H9 (cell line): ENCODE measurements at regions not wholly inside any gene's neighbourhood (a gene's known extent, or its start where the extent isn't known, plus 50 kb on each side); places are given as distances from the start of the nearest gene placed in this dataset.

Experiments used
- DNase-seq: peaks from one replicate; pipeline ENCODE4 v3.0.0-alpha.2; 2017
- H2AFZ ChIP-seq: one replicate; pipeline ENCODE4 v1.6.1; 2013; ENCODE audit warnings: mild to moderate bottlenecking, low read length, control low read depth, moderate library complexity
- H2AK5ac ChIP-seq: 2 replicates; pipeline ENCODE4 v1.6.1; 2013; ENCODE audit warnings: low read length, control low read depth, mixed read lengths; ENCODE audit not compliant: insufficient read length
- H2BK120ac ChIP-seq: one replicate; pipeline ENCODE4 v1.6.1; 2013; ENCODE audit warnings: low read depth, mild to moderate bottlenecking, low read length, control low read depth, inconsistent platforms; ENCODE audit not compliant: poor library complexity, severe bottlenecking
- H2BK12ac ChIP-seq: 2 replicates; pipeline ENCODE4 v1.6.1; 2013; ENCODE audit warnings: low read length, control low read depth, mixed read lengths, low read depth; ENCODE audit not compliant: insufficient read length
- H2BK15ac ChIP-seq: 2 replicates; pipeline ENCODE4 v1.6.1; 2013; ENCODE audit warnings: low read depth, low read length, control low read depth
- H2BK20ac ChIP-seq: one replicate; pipeline ENCODE4 v1.6.1; 2013; ENCODE audit warnings: low read depth, mild to moderate bottlenecking, low read length, control low read depth, inconsistent platforms; ENCODE audit not compliant: poor library complexity, severe bottlenecking
- H2BK5ac ChIP-seq: 2 replicates; pipeline ENCODE4 v1.6.1; 2013; ENCODE audit warnings: low read length, control low read depth, mixed read lengths; ENCODE audit not compliant: insufficient read length
- H3K14ac ChIP-seq: 2 replicates; pipeline ENCODE4 v1.6.1; 2013; ENCODE audit warnings: low read length, control low read depth; ENCODE audit not compliant: insufficient read depth
- H3K18ac ChIP-seq: 2 replicates; pipeline ENCODE4 v1.6.1; 2013; ENCODE audit warnings: low read depth, mild to moderate bottlenecking, mixed read lengths, low read length, control low read depth; ENCODE audit not compliant: insufficient read length
- H3K23ac ChIP-seq: 2 replicates; pipeline ENCODE4 v1.6.1; 2013; ENCODE audit warnings: low read length, control low read depth, mixed read lengths, low read depth; ENCODE audit not compliant: insufficient read length
- H3K23me2 ChIP-seq: 2 replicates; pipeline ENCODE4 v1.6.1; 2013; ENCODE audit warnings: low read depth, mild to moderate bottlenecking, mixed read lengths, low read length, control low read depth; ENCODE audit not compliant: insufficient read length, poor library complexity, severe bottlenecking
- H3K27ac ChIP-seq: 2 replicates; pipeline ENCODE4 v1.5.1; 2013; ENCODE audit warnings: low read length, control low read depth, mixed read lengths, low read depth; ENCODE audit not compliant: insufficient read length
- H3K27me3 ChIP-seq: 2 replicates; pipeline ENCODE4 v1.6.1; 2013; ENCODE audit warnings: low read length, control low read depth, inconsistent platforms; ENCODE audit not compliant: insufficient read depth
- H3K4ac ChIP-seq: 2 replicates; pipeline ENCODE4 v1.6.1; 2013; ENCODE audit warnings: low read depth, mild to moderate bottlenecking, control low read depth, inconsistent platforms, low read length, moderate library complexity
- H3K4me1 ChIP-seq: 2 replicates; pipeline ENCODE4 v1.6.1; 2013; ENCODE audit warnings: low read length, control low read depth, inconsistent platforms; ENCODE audit not compliant: insufficient read depth
- H3K4me2 ChIP-seq: 2 replicates; pipeline ENCODE4 v1.6.1; 2013; ENCODE audit warnings: low read length, control low read depth, mixed read lengths; ENCODE audit not compliant: insufficient read length, insufficient read depth
- H3K56ac ChIP-seq: 2 replicates; pipeline ENCODE4 v1.6.1; 2013; ENCODE audit warnings: low read depth, mild to moderate bottlenecking, mixed read lengths, low read length, control low read depth; ENCODE audit not compliant: insufficient read length
- H3K79me1 ChIP-seq: 2 replicates; pipeline ENCODE4 v1.6.1; 2013; ENCODE audit warnings: low read depth, mild to moderate bottlenecking, moderate library complexity, low read length, control low read depth, inconsistent platforms; ENCODE audit not compliant: insufficient read depth, poor library complexity, severe bottlenecking
- H3K79me2 ChIP-seq: 2 replicates; pipeline ENCODE4 v1.6.1; 2013; ENCODE audit warnings: low read length, control low read depth, inconsistent platforms; ENCODE audit not compliant: insufficient read depth
- H3K9ac ChIP-seq: 2 replicates; pipeline ENCODE4 v1.6.1; 2013; ENCODE audit warnings: low read length, control low read depth, mixed read lengths; ENCODE audit not compliant: insufficient read length; ENCODE audit errors: extremely low read depth
- H3K9me3 ChIP-seq: one replicate; pipeline ENCODE4 v1.6.1; 2013; ENCODE audit warnings: low read depth, low read length, inconsistent platforms; ENCODE audit not compliant: control insufficient read depth
- H3T11ph ChIP-seq: one replicate; pipeline ENCODE4 v1.6.1; 2013; ENCODE audit warnings: mild to moderate bottlenecking, low read length, control low read depth, inconsistent platforms
- H4K20me1 ChIP-seq: one replicate; pipeline ENCODE4 v1.6.1; 2013; ENCODE audit not compliant: control insufficient read depth, insufficient read length, insufficient read depth
- H4K5ac ChIP-seq: 2 replicates; pipeline ENCODE4 v1.6.1; 2013; ENCODE audit warnings: low read depth, mild to moderate bottlenecking, mixed read lengths, low read length, control low read depth; ENCODE audit not compliant: insufficient read length
- H4K8ac ChIP-seq: replicated peaks from 2 replicates; pipeline ENCODE4 v1.6.1; 2013; ENCODE audit warnings: low read length, control low read depth, mixed read lengths, low read depth; ENCODE audit not compliant: insufficient read length
- H4K91ac ChIP-seq: 2 replicates; pipeline ENCODE4 v1.6.1; 2013; ENCODE audit warnings: low read depth, mild to moderate bottlenecking, moderate library complexity, mixed read lengths, low read length, control low read depth; ENCODE audit not compliant: insufficient read length
- H3K27ac Mint-ChIP-seq, 3 experiments: 2 replicates in 2 of 3; 3 replicates in 1 of 3; pipeline ENCODE4 v1.8.0; 2020 to 2021; ENCODE audit warnings: mixed read lengths in 3 of 3, mild to moderate bottlenecking in 1 of 3, moderate library complexity in 1 of 3
- H3K27me3 Mint-ChIP-seq: 2 replicates; pipeline ENCODE4 v1.8.0; 2021; ENCODE audit warnings: low read depth, mild to moderate bottlenecking, moderate library complexity, mixed read lengths
- H3K36me3 Mint-ChIP-seq, 3 experiments: 2 replicates in 2 of 3; 3 replicates in 1 of 3; pipeline ENCODE4 v1.8.0; 2020 to 2021; ENCODE audit warnings: low read depth in 3 of 3, mixed read lengths in 3 of 3; ENCODE audit not compliant: insufficient read depth in 1 of 3
- H3K4me1 Mint-ChIP-seq, 2 experiments: 2 replicates each; pipeline ENCODE4 v1.8.0; 2020; ENCODE audit warnings: mixed read lengths in 2 of 2
- H3K4me3 Mint-ChIP-seq, 2 experiments: 2 replicates in 1 of 2; 3 replicates in 1 of 2; pipeline ENCODE4 v1.8.0; 2020 to 2021; ENCODE audit warnings: mild to moderate bottlenecking in 2 of 2, mixed read lengths in 2 of 2, moderate library complexity in 1 of 2
- H3K9me3 Mint-ChIP-seq, 2 experiments: 2 replicates in 1 of 2; 3 replicates in 1 of 2; pipeline ENCODE4 v1.8.0; 2020; ENCODE audit warnings: mild to moderate bottlenecking in 2 of 2, mixed read lengths in 2 of 2, moderate library complexity in 1 of 2
- CTCF ChIP-seq: fragments of 200-600 bp; sonication (generic); conservative IDR thresholded peaks from 3 replicates; pipeline ENCODE4 v1.8.0; 2021; ENCODE audit warnings: antibody characterized with exemption, mild to moderate bottlenecking
- WGBS: extraction: QIAGEN DNeasy Blood & Tissue Kit; methylation state at CpG from one replicate; pipeline ENCODE4 v1.1.7; 2013; ENCODE audit warnings: missing lambda C conversion rate, low lambda C conversion rate, mixed read lengths; ENCODE audit not compliant: insufficient read length; ENCODE audit errors: extremely low coverage; 5-methylcytosine and 5-hydroxymethylcytosine counted together

- no peaks in the 10 kb centered on the region for H3K79me2 ChIP-seq
- H3K4me2 ChIP-seq = no peak overlapping the region
- no peak overlapping the region for H3K56ac ChIP-seq
- no peak overlapping the region for H2BK12ac ChIP-seq
- no peak for DNase-seq
- no peak overlapping the region for H2BK5ac ChIP-seq
- Mint-ChIP-seq H3K36me3 (no peaks in the 10 kb centered on the region), H3K9me3 (no peaks in the 10 kb centered on the region; a peak in 2 of 5 replicates), H3K4me1 (no peaks in the 10 kb centered on the region; a peak in 1 of 4 replicates), H3K27me3 (no peaks in the 10 kb centered on the region), H3K27ac (no peak overlapping the region), H3K4me3 (no peak overlapping the region)
- H3K23ac ChIP-seq = no peak overlapping the region
- H3K23me2 ChIP-seq = no peaks in the 10 kb centered on the region
- H3K9me3 ChIP-seq = no peaks in the 10 kb centered on the region
- TF ChIP-seq CTCF = peak; percentile 50
- no peak overlapping the region for H3K18ac ChIP-seq
- H2AK5ac ChIP-seq = no peak overlapping the region
- no peaks in the 10 kb centered on the region for H4K20me1 ChIP-seq
- no peak overlapping the region for H3K14ac ChIP-seq
- H3K4ac ChIP-seq = no peak overlapping the region
- no peak overlapping the region for H3K9ac ChIP-seq
- H2BK20ac ChIP-seq = no peak overlapping the region
- WGBS = no CpG with 5 or more reads among the region's 5 CpGs
- H4K5ac ChIP-seq = no peak overlapping the region
- no peak overlapping the region for H3K27ac ChIP-seq
- H3K79me1 ChIP-seq = no peaks in the 10 kb centered on the region
- no peaks in the 10 kb centered on the region for H3K27me3 ChIP-seq
- H2AFZ ChIP-seq = no peak overlapping the region
- no peak overlapping the region for H3T11ph ChIP-seq
- H4K91ac ChIP-seq = no peak overlapping the region
- no peak overlapping the region for H4K8ac ChIP-seq
- H3K4me1 ChIP-seq = no peaks in the 10 kb centered on the region
- H2BK120ac ChIP-seq = no peak overlapping the region
- H2BK15ac ChIP-seq = no peak overlapping the region
These were observed 141.1 kb upstream of the RAD23B start for GRCh38 chr9:107141967-107142366.
